Ovary (tissue), 7 donors: ENCODE measurements at regions not wholly inside any gene's neighbourhood (a gene's known extent, or its start where the extent isn't known, plus 50 kb on each side); places are given as distances from the start of the nearest gene placed in this dataset.
A peak's percentile ranks its signal among the peaks of the same experiment; 100 is the strongest.

Source experiments
- DNase-seq, 5 donors: peaks; one replicate each; pipeline ENCODE4 v3.0.0-alpha.2; 2019 to 2020
- H3K27ac ChIP-seq, 2 donors: fragments of 200-600 bp; one replicate each; pipeline versions ENCODE4 v1.5.1 to v1.8.0; 2019 to 2022
- H3K27me3 ChIP-seq: fragments of 200-600 bp; one replicate; pipeline ENCODE4 v1.8.0; 2022
- H3K36me3 ChIP-seq: fragments of 200-600 bp; sonication (generic); one replicate; pipeline ENCODE4 v1.5.1; 2019
- H3K4me1 ChIP-seq: one replicate; pipeline ENCODE4 v1.8.1; 2013; ENCODE audit warnings: mild to moderate bottlenecking, moderate library complexity; ENCODE audit not compliant: insufficient read depth
- H3K4me3 ChIP-seq: fragments of 200-600 bp; sonication (generic); one replicate; pipeline ENCODE4 v1.5.1; 2017
- H3K9me3 ChIP-seq, 2 donors: fragments of 200-600 bp in 1 of 2; sonication (generic) in 1 of 2; one replicate each; pipeline versions ENCODE4 v1.5.1 to v1.8.1; 2013 to 2019; ENCODE audit warnings: mild to moderate bottlenecking in 1 of 2, moderate library complexity in 1 of 2
- EP300 ChIP-seq: sonication (generic); formaldehyde crosslinking; IDR thresholded peaks from one replicate; pipeline ENCODE4 v1.6.1; 2017; ENCODE audit warnings: antibody characterized with exemption
- POLR2A ChIP-seq: fragments of 450-650 bp; IDR thresholded peaks from one replicate; pipeline ENCODE4 v1.6.1; 2017; ENCODE audit warnings: antibody characterized with exemption, mild to moderate bottlenecking, moderate library complexity
- WGBS, 3 donors: extraction: QIAGEN DNeasy Blood & Tissue Kit in 1 of 3; methylation state at CpG; one replicate each; pipeline versions ENCODE4 v1.1.5 to v1.1.7; 2013 to 2017; 5-methylcytosine and 5-hydroxymethylcytosine counted together
- intact Hi-C, 4 donors: fragments of 100-400 bp; cut with DNase I; formaldehyde crosslinking; loops; one replicate each; pipeline versions ENCODE4 v1.11.0 to v1.15.1; 2022 to 2023
- TF ChIP-seq, protein P1 (sequence below), 3 donors: fragments of 450-650 bp in 2 of 3; fragments of 200-600 bp in 1 of 3; IDR thresholded peaks; one replicate each; pipeline versions ENCODE4 v1.5.1 to v1.8.0; 2016 to 2022; ENCODE audit warnings: antibody characterized with exemption in 3 of 3, mild to moderate bottlenecking in 1 of 3
- donor health status: DM: no; HTN: no; CAD: no; lungs with moderate emphysema.
- donor health status: DM: no; HTN: no; CAD: no.
- donor health status: Bipolar disorder and iron deficiency.
- donor health status: DM: no; HTN: no; CAD: no.
- donor health status: DM: yes; HTN: yes; CAD: no.

DNA sequence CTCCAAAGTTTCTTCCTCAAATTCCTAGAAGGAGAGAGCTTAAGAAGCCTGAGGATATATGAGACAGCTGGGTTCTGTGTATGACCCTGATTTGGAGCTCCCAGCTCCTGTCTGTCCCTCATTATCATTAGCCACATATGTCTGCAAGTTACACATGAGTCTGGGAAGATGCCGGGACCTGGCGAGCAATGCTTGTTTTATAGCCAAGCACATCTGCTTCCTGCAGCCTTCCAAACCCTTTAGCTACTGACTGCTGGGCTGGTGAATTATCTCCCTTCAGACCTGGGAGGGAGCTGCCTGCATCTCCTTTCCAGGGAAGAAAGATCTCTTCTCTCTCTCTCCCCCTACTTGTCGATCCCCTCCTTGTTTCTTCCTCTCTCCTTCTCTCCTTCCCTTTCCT lies 556.7 kb upstream of the BOD1L1 start:
- Histone ChIP-seq H3K27ac (no peak overlapping the region), H3K27me3 (no peaks in the 10 kb centered on the region), H3K36me3 (no peaks in the 10 kb centered on the region), H3K4me1 (no peaks in the 10 kb centered on the region), H3K4me3 (no peak overlapping the region), H3K9me3 (no peaks in the 10 kb centered on the region)
- TF ChIP-seq, protein P1, sequence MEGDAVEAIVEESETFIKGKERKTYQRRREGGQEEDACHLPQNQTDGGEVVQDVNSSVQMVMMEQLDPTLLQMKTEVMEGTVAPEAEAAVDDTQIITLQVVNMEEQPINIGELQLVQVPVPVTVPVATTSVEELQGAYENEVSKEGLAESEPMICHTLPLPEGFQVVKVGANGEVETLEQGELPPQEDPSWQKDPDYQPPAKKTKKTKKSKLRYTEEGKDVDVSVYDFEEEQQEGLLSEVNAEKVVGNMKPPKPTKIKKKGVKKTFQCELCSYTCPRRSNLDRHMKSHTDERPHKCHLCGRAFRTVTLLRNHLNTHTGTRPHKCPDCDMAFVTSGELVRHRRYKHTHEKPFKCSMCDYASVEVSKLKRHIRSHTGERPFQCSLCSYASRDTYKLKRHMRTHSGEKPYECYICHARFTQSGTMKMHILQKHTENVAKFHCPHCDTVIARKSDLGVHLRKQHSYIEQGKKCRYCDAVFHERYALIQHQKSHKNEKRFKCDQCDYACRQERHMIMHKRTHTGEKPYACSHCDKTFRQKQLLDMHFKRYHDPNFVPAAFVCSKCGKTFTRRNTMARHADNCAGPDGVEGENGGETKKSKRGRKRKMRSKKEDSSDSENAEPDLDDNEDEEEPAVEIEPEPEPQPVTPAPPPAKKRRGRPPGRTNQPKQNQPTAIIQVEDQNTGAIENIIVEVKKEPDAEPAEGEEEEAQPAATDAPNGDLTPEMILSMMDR (IDR thresholded peaks at IDR 0.05) = no peak
- no peak for TF ChIP-seq POLR2A
- TF ChIP-seq EP300 = no peak
- intact Hi-C loops = no loop called here
- DNase-seq = peak in 2 of 5 donors; percentile 16 to 33
- 0 to 2% (median 1%) methylated on average over 3 of the region's 3 CpGs for WGBS, 3 donors

DNA sequence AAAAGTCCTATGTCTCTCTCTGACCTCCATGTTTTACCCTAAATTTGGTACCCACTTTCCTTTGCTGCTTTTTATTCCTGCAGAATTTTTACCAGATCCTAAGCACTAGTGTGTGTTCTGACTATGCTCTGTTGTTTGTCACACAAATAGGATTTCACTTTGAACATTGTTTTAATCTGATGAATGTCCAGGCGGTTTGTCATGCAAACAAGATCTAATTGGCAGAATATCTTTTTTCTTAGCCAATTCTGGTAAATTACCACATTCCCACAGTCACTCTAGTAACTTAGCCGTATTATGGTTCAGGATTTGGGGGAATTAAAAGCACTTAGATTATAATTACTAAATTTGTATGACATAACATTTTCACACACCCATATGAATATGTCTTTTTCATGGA lies 557.2 kb upstream of the BOD1L1 start:
- Histone ChIP-seq H3K4me3 (no peak overlapping the region), H3K36me3 (no peaks in the 10 kb centered on the region), H3K27me3 (no peaks in the 10 kb centered on the region), H3K9me3 (no peaks in the 10 kb centered on the region), H3K27ac (no peak overlapping the region), H3K4me1 (no peaks in the 10 kb centered on the region)
- intact Hi-C loops = no loop called here
- TF ChIP-seq, protein P1 (IDR thresholded peaks at IDR 0.05) = no peak
- TF ChIP-seq POLR2A = no peak
- no peak for TF ChIP-seq EP300
- DNase-seq = no peak
- WGBS, 3 donors = 46 to 56% (median 48%) methylated on average over 2 of the region's 2 CpGs

DNA sequence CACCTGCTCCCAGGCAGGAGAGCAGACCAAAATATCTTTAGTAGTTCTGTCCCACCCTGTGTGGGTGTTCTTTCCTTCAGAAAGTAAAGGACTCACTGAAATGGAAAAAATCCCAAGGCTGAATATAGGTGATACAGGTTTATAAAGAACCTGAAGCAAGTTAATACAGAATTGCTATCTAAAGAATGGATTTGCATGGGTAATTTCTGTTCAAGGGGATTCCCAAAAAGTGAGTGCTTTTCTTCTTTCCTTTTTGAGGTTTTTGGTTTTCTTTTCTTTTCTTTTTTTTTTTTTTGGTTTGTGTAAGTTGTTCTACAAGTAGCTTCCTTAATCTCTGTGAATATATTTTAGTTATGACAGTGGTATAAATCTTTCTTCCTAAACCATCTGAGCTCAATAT lies 560.7 kb upstream of the BOD1L1 start:
- no peaks in the 10 kb centered on the region for H3K27me3 ChIP-seq
- no peaks in the 10 kb centered on the region for H3K9me3 ChIP-seq
- H3K27ac ChIP-seq = no peak overlapping the region
- no peak for TF ChIP-seq EP300
- no peak for TF ChIP-seq POLR2A
- TF ChIP-seq, protein P1 (IDR thresholded peaks at IDR 0.05) = no peak
- no peak for DNase-seq
- H3K4me1 ChIP-seq = no peaks in the 10 kb centered on the region
- H3K4me3 ChIP-seq = no peak overlapping the region
- intact Hi-C loops = no loop called here
- no peaks in the 10 kb centered on the region for H3K36me3 ChIP-seq

DNA sequence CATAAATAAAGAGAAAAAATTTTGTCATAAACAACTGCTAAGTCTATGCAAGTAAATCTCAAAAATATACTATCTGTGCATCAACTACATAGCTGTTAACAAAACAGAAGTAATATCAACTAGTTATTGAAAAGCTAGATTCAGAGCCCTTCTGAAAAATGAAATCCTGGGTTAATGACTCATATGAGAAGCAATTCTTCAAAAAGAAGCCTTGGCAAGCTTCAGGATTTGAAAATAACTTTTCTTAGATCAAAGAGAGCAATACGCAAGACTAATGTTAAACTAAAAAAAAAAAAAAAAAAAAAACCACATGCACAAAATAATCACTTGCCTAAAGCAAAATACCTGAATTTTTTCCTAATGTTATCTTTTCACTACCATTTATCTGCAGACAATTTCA lies 566.1 kb upstream of the BOD1L1 start:
- intact Hi-C loops = no loop called here
- Histone ChIP-seq H3K4me3 (no peak overlapping the region), H3K9me3 (no peaks in the 10 kb centered on the region), H3K36me3 (no peaks in the 10 kb centered on the region), H3K27ac (no peak overlapping the region), H3K4me1 (no peaks in the 10 kb centered on the region), H3K27me3 (no peaks in the 10 kb centered on the region)
- TF ChIP-seq EP300 (no peak), POLR2A (no peak)
- TF ChIP-seq, protein P1 (IDR thresholded peaks at IDR 0.05) = no peak
- DNase-seq = no peak
- 8 to 19% (median 15%) methylated on average over 1 of the region's 1 CpG for WGBS, 3 donors

DNA sequence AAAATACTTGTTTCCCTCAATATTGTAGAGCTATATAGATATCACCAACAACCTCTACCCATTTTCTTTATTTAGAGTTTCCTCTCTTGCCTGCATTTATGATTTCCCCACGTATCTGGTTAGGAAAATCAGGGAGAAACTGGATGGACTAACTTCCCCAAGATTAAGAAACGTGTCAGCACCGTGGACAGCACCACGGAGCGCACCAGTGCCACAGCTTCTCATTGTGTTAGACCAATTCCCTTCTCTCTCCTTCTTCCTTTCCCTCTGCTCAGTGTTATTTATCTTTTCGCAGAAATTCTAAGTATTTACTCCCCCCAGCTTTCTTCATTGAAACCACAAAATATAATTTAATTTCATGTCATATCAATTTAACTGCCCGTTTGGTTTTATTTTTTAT lies 568.6 kb upstream of the BOD1L1 start:
- H3K4me3 ChIP-seq = no peak overlapping the region
- no peaks in the 10 kb centered on the region for H3K4me1 ChIP-seq
- intact Hi-C loops = no loop called here
- no peaks in the 10 kb centered on the region for H3K27me3 ChIP-seq
- DNase-seq = peak in 3 of 5 donors; percentile 17 to 40 (median 20)
- WGBS, 3 donors = 5 to 11% (median 6%) methylated on average over 7 of the region's 7 CpGs
- TF ChIP-seq, protein P1 (IDR thresholded peaks at IDR 0.05) = no peak
- TF ChIP-seq POLR2A = no peak
- TF ChIP-seq EP300 = no peak
- no peaks in the 10 kb centered on the region for H3K36me3 ChIP-seq
- H3K9me3 ChIP-seq = no peaks in the 10 kb centered on the region
- no peak overlapping the region for H3K27ac ChIP-seq
